Activated naive CD4-positive, alpha-beta T cell treated with anti-CD3 and anti-CD28 coated beads, Interleukin-2, amount 50 U/mL, for 16 hours (primary cell): ENCODE measurements at regions not wholly inside any gene's neighbourhood (a gene's known extent, or its start where the extent isn't known, plus 50 kb on each side); places are given as distances from the start of the nearest gene placed in this dataset.

Experiments used
- DNase-seq: peaks from one replicate; pipeline ENCODE4 v3.0.0-alpha.2; 2020

DNA sequence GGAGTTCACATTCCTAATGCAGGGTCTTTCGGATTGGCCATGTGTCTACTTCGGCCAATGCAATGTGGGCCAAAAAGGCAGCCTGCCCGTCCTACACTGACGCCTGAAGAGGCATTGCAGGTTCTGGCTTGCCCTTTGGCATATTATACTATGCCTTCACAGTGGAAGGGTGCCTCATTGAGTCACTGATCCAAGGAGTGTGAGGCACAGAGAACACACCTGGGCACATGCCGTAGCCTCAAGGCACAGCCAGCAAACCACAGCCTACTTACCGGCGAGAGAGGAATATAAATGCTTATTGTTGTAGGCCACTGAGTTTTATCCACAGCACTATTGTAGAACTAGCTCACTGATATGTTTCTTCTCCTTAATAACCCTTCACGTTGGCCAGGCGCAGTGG, 409.6 kb downstream of the GADD45G start:
- no peak for DNase-seq

DNA sequence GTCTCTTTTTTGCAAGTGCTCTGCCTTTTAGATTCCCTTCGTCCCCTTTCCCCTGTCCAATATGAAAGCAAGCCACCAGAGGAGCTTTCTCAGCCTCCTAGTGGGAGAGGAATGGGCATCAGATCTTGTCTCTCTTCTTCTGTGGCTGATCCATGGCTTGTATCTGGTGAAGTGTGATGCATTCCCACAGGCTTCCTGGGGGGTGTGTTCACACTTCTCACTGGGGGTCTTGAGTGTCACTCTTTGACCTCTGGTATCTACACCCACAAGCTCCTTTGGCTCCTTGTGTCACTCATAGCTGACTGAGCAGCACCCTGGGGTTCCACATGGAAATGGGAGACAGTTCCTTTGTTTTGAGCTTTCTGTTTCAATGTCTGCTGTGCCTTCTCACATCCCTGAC, 411.5 kb downstream of the GADD45G start:
- no peak for DNase-seq

DNA sequence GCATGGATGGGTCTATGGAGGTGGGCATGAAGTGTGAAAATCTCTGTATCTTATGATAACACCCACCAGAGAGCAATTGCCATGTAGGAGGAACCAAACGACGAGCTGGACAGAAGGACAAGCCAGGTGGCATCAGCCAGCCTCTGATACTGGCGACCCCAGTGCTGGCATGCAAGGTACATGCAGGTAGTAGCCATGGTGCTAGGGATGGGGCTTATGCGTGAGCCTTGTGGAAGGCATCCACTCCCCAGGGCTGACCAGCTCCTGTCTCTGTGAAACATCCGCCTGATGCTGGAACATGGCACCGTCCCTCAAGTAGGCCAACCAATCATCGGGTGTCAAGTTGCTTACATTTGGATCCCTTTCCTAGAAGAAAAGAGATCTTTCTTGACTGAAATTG, 412.9 kb downstream of the GADD45G start:
- DNase-seq, result no peak

DNA sequence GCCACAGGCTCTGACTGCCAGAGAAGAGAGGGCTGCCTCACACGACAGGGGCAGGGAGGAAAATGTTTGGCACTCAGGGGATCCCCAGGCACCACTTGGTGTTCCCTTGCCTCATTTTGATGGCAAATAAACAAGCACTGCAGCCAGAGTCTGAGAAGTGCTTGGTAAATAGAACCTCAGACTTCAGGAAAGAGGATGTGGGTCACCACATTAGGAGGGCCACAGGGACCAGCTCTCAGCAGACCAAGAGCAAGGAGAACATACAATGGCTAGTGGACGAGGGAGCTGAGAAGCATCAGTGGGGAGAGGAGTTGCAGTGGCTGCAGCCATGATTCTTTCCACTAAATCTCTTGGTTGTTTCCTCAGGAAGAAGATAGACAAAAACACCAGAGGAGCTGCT, 413.9 kb downstream of the GADD45G start:
- DNase-seq, result no peak

DNA sequence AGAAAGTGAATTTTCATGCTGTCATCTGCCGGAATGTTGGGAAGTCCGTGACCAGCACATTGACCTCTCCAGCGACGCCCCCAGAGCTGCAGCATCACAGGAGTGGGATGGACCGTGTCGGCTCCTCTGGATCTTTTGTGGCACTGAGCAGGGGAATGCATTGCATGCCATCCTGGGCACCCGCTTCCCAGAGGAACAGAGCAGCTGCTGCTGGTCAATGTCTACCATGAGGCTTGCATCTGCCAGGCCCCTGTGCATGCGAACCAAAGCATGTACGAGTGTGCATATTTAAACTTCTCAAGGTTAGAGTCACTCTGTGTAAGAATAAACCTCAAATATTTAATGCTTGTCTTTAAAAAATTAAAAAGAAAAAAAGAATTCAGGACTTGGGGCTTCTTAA, 414.8 kb downstream of the GADD45G start:
- DNase-seq, result no peak

DNA sequence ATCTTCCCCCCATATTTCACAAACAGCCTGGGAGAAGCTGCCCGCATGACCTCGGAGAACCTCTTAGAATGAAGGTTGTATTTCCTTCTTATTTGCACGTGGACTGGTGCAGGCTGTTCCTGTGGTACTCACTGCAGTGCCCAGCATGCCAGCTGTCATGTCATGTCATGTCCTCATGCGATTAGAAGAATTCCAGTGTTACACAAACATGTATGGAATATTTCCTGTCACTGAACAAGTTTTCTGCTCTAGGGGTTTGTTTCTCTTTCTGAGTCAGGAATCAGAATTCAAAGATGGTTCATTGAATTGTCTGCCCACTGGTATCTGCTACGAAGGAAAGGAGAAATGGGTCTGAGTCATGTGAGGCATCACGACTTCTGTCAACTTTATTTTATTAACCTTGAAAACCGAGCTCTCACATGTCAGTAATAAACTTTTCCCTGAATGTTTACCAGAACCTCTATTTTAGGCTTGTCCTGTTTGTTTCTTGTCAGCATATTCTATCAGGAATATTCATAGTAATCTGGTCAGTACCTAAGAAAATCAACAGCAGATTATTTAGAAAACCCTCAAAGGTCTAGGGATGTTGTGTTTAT, 415.6 kb downstream of the GADD45G start:
- DNase-seq, result no peak

DNA sequence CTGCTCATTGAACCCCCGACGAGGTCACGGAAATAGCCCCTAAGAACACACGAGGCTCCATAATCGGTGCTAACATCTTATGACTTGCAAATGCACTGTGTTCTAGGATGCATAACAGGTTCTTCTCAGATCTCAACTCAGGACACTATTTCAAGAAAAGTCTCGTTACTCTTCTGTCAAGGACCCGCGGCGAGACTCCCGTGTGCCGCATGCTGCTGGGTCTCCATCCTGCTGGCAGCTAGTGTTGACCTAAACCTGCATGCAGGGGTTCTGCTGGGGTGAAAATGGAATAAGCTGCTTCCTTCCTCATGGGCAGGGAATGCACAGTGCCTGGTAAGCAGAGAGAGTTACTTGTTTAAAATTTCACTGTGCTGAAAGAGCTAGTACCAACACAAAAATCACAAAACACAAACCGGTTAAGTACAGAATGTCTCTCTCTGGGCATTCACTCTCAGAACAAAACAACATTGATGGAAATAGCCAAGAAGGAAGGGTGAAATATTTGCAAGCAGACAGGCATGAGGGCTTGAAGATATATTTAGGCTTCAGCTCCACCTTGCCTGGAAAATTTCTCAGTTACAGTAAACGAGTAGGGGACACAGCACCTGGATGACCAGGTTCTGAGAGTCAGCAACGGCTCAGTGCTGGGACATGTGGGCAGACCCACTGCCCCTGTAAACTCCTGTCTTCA, 416.5 kb downstream of the GADD45G start:
- no peak for DNase-seq

DNA sequence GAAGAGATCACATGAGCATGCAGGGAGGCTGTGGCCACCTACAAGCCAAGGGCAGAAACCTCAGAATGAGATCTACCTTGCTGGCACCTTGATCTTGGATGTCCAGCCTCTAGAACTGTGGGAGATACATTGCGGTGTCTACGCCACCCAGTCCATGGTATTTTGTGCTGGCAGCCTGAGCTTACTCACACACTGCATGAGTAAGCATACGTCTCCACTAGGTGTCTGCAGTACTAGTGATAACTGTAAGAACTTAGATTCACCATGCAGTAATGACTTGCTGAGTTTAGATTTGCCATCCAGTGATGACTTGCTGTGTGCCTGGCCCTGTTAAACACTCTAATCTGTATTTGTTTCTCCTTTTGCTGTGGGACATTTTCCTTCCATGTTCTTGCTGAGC, 417.7 kb downstream of the GADD45G start:
- DNase-seq, result no peak

DNA sequence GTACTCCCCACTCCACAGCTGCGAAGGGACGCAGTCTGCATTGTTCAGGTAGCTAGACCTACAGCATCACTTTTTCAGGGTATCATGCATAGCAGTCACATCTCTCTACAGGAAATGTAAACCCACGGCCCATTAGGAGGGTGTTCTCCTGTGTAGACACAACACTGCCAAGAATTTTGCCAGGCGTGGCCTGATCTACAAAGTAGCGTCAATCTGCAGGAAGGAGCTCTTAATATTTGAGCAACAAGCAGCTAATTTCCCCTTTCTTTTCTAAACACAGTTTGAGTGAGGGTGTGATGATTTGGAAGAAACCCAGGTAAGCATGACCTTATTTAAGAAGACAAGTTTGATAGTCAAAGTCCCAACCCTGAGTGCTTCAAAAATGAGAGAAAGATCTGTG, 419.0 kb downstream of the GADD45G start:
- DNase-seq, result no peak

DNA sequence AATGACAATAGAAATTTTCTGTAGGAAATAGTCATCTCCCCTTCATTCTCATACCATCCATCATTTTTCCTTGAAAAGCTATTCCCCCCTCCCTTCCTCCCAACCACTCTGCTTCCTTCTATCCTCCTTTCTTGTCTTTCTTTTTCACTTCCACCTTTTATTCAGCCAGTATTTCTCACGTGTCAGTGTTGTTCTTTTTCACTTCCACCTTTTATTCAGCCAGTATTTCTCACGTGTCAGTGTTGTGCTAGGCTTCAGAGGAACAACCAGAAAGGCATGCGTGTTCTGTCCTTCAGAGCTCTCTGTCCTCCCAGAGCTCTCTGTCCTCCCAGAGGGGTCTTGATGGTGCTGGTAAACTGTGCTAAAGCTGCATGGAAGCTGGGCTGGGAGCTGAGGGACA, 419.6 kb downstream of the GADD45G start:
- DNase-seq, result no peak

DNA sequence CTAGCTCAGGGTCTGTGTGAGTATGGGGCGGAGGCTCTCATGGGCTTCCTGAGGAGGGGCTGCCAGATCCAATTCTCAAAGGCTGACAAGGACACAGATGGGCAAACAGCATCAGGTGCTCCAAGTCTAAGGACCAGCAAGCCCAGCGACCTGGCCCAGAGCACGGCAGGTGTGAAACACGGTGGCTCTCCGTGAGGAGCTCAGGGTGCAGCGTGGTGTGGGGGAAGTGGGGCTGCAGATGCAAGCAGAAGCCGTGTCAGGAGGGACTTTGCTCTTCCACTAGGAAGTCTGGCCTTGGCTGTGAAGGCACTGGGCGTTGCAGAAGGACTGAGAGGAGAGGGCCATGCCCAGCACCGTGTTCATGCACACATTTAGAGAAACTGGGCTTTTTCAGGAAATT, 420.0 kb downstream of the GADD45G start:
- no peak for DNase-seq

DNA sequence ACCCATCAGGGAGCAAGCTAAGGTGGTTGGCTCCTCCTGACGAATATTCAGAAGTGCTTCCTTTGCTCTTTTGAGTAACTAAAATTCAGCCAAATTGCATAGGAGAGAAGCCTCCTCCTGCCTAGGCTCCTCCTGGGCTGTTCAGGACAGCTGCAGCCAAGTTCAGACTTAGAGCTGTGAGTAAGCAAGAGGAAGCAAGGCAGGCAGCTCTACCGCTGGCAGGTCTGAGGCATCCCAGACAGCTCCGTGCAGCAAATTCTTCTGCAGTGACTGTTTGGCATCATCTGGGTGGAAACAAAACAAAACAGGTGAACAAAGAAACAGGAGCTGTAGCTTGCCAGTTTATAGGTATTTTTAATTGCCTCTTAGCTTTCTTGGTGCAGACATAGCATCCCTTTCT, 421.0 kb downstream of the GADD45G start:
- DNase-seq, result no peak

DNA sequence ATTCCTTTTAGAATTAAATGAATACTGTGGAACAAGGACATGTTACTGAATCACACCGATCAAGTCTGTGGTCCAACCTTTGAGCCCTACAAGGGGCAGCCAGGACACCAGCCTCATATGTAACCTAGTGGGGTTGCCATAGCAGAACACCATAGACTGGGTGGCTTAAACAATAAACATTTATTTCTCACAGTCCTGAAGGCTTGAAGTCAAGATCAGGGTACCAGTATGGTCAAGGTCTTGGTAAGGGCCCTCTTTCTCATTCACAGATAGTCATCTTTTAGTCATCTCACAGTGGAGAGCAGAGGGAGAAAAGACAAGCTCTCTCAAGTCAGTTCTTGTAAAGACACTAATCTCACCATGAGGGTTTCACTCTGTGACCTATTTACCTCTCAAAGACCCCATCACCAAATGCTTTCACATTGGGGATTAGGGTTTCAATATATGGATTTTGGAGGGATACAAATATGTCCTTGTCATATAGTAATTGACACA, 422.5 kb downstream of the GADD45G start:
- no peak for DNase-seq

DNA sequence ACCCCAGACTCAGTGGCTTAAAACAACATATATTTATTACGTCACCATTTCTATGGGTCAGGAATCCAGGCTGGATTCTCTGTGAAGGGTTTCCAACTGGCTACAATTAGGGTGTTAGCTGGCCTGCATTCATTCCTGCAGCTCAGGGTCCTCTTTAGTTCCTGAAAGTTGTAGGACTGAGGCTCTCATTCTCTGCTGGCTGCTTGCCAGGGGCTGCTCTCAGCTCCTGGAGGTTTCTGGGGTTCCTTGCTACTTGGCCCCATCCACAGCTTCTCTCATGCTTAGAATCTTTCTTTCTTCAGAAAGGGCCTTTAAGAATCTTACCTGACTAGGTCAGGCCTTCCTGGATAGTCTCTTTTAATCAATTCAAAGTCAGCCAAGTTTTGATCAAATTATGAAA, 424.6 kb downstream of the GADD45G start:
- no peak for DNase-seq

DNA sequence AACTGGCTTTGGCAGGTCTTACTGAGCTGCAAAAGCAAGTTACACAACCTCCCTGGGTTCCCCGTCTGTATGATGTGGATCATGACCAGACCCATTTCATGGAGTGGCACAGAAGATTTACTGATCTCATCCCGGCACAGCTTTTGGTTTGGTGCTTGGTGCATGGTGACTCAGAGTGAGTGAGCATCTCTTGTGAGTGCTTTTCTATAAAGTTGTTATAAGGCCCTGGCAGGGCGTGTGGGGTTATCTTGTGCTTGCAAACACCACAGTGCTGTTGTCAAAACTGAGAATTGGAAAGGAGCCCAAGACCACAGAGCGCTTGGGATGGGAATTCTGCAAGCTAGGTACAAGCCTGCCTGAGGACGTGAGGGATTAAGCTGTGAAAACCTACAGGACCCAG, 425.2 kb downstream of the GADD45G start:
- no peak for DNase-seq

DNA sequence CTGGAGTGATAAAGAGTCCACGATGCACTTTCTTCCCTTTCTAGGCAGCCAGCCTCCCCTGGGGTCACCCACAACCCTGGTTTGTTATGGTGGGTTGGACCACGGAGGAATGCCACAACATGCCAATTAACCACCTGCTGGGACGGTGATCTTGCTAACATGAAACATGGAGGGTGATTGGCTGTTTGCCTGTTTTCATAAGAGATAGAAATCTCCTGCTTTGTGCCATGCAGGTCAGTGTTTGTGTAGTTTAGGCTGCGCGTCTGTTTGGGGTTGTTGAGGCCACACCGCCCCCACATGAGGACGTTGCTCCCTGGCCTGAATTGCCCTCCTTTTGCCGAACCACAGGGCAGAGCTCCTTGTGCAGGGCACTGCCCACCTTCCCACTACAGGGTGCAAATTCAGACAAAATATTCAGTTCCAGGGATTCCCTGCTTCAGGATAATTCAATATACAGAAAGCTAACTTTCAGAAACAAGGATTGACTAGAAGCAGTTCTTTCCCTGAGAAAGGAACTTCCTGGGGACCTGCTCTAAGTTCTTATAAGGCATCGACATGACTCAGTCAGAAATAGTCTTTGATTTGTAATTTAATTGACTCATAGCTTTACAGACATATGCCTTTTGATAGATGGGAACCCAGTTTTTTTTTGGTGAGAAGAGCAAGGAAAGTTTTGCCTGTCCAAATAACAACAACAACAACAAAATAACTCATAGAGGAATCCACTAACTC, 427.6 kb downstream of the GADD45G start:
- no peak for DNase-seq

DNA sequence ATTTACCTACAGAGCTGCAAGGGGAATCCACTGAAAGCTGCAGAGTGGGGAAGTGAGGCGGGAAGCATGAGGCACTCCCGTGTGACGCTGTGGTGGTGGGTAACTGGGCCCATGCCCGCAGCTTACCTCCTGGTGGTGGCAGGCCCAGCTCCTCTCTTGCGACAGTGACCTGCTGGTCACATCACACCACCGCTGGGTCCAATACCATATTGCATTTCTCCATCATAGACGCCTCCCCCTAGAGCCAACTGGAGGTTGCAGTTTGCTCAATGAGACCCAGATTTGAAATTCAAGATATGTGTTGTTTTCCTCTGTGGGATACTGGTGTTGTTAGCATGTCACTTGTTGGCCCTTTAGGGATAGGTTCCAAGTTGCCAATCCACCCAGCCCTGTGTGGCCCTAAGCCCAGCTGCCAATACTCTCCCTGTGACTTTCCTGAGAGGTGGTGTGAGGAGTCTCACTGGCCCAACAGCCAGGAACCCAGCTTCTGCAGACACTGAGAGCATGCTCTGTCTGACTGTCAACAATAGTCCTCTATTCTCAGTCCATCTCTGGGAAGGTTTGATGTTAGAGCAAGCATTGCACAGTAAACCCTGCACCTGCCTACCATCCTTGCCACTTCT, 428.3 kb downstream of the GADD45G start:
- DNase-seq, result no peak

DNA sequence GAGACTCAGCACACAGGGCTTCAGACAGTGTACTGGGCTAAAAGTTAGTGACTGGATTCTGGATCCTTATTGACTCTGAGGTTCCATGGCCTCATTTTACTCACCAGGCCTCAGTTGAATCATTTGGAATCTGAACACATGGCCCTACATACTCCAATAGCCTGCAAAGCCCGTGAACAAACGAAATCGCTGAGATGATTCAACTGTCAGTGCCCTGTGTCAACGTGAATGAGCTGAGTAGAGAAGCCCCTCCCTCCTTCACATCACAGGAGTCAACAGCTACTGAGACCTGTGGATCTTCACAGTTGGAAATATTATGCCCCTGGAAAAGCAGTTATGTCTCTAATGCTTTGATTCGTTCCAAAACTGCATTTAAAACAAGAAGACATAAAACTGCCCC, 429.3 kb downstream of the GADD45G start:
- DNase-seq, result no peak

DNA sequence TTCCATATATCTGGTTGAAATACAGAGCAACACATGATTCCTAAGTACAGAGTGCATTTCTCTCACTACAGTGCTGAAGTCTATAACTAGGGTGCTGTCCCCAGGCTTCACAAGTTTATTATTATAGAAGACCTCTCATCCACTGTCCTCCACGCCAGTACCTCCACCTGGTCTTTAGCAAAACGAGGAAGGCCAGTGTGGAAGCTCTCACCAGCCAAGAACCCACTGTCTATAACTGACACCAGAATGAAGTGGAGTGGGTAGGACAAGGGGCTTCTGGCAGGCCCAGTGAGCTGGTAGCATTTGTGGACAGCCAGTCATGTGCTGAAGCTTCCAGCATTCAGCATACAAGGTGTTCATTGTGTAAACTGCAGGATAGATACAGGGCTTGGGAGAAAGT, 430.7 kb downstream of the GADD45G start:
- no peak for DNase-seq

DNA sequence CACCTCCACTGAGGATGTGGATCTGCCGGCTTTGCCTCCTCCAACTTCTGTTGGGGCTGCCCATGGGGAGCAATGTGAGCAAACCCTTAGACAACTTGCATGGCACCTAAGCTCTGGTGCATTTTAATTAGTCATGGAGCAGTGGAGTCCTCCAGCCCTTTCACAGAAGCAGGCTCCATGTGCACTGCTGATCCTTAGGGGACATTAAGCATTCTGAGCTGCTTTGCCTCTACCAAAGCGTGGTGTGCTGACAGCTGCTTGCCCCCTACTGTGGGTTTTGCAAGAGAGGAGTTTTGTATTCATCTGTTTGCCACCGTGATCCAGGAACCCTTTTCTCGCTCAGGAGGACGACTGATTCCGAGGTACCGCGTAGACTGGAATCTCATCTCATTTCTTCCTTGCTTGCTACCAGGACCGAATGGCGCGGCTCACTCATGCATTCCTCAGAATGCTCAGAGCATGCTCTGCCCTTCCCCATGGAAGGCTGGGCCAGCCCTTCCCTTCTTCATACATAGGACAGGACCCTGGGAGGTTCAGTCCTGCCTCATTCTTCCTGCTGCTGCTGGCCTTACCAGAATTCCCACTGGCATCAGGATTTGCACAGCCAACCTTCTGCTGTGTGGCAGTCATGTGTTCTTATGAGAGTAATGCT, 432.5 kb downstream of the GADD45G start:
- no peak for DNase-seq

DNA sequence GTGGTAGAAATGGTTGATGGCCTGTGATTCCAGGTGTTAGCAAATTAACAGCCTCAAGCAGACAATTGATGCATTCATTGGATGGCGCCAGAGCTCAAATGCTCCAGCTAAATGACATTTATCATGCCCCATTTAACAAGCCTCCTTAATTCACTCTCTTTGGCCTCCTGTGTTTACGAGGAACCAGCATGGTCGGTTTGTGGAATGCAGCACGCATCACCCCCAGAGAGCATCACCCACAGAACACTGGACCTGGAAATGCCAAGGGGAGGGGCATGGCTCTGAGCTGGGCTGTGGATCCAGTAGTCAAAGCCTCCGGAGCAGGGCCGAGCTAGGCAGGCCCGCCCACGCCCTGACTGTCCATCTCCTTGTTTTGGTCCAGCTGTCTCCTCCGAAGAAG, 434.0 kb downstream of the GADD45G start:
- DNase-seq, result no peak

DNA sequence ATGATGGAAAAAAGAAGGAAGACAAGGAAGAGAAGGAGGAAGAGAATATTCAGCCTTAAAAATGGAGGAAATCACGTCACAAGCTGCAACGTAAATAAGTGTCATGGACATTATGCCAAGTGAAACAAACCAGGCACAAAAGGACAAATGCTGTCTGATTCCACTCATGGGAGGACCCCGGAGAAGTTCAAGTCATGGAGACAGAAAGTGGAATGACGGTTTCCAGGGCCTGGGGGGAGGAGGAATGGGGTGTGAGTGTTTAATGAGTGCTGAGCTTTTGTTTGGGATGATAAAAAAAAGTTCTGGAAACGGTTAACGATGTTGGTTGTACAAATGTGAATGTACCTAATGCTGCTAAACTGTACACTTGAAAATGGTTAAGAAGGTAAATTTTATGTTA, 439.5 kb downstream of the GADD45G start:
- DNase-seq, result no peak

DNA sequence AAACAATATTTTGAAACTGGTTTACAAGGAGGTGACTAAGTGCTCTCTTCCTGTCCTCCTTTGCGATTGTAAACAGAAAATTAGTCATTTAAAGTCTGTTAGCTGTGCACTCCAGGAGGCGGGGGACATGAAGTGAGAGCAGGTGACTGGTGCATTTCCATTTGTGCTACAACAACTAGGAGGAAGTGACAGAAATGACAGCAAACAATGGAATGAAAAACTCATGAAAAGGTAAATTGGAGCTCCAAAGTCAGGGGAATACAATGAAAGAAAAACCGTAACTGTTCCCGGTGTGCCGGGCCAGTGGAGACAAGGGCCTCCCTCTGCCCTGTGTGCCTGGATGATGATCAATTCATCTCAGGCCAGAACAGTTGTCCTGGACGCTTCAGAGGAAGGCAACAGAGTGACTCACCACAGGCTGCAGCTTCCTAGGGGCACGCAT, 439.9 kb downstream of the GADD45G start:
- no peak for DNase-seq
